SU-DHL-6 (cell line): ENCODE measurements at regions not wholly inside any gene's neighbourhood (a gene's known extent, or its start where the extent isn't known, plus 50 kb on each side); places are given as distances from the start of the nearest gene placed in this dataset.

Experiments
- EZH2phosphoT487 ChIP-seq: fragments of 200-600 bp; sonication (generic), shearing (Covaris generic); conservative IDR thresholded peaks from 2 replicates; pipeline ENCODE4 v1.6.1; 2018; ENCODE audit warnings: mild to moderate bottlenecking, antibody characterized with exemption, low read length, moderate library complexity, mixed read lengths
- TF ChIP-seq, protein P1 (sequence below): fragments of 200-600 bp; sonication (generic); IDR thresholded peaks from one replicate; pipeline ENCODE4 v1.5.1; 2017; ENCODE audit warnings: antibody characterized with exemption, mild to moderate bottlenecking, low read length, moderate library complexity; ENCODE audit not compliant: insufficient read depth, poor library complexity, severe bottlenecking

DNA sequence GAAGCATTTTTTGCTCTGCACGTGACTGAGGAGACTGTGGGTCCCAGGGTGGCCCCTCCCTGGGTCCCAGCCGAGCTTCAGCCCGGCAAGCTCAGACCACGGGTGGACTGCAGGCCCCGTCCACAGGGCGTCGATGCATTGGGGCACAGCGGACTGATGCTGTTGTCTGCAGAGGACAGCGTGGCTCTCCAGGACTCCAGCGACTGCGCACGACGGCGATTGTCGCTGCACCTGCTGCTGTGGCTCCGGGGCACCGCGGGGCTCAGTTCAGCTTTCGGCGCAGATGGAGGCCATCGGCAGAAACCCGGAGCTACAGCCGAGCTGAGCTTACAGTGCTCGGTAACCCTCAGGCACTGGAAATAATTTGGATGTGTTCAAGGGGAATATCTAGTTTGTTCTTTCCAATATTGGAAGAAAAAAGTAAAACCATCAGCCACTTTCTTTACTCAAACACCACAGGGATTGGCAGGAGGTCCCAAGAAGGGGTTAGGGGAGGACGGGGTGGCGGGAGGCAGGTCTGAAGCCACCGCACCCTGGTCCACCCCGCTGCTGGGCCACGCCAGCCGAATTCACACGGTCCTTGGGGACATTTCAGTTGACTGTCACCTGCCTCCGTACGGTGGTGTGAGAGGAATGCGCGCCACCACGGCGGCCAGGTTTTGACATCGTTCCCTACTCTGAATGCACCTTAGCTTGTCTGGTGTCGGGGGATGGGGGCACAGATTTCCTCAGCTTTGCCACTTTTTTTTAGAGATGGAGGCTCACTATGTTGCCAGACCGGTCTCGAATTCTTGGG is 88.7 kb upstream of the RPH3AL start:
- TF ChIP-seq, protein P1, sequence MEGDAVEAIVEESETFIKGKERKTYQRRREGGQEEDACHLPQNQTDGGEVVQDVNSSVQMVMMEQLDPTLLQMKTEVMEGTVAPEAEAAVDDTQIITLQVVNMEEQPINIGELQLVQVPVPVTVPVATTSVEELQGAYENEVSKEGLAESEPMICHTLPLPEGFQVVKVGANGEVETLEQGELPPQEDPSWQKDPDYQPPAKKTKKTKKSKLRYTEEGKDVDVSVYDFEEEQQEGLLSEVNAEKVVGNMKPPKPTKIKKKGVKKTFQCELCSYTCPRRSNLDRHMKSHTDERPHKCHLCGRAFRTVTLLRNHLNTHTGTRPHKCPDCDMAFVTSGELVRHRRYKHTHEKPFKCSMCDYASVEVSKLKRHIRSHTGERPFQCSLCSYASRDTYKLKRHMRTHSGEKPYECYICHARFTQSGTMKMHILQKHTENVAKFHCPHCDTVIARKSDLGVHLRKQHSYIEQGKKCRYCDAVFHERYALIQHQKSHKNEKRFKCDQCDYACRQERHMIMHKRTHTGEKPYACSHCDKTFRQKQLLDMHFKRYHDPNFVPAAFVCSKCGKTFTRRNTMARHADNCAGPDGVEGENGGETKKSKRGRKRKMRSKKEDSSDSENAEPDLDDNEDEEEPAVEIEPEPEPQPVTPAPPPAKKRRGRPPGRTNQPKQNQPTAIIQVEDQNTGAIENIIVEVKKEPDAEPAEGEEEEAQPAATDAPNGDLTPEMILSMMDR = no peak
- TF ChIP-seq EZH2phosphoT487 = no peak
